Erythroblast (primary cell): ENCODE measurements at regions not wholly inside any gene's neighbourhood (a gene's known extent, or its start where the extent isn't known, plus 50 kb on each side); places are given as distances from the start of the nearest gene placed in this dataset.

Experiments used
- GATA1 ChIP-seq: IDR thresholded peaks from 2 replicates; pipeline ENCODE4 v1.6.1; 2011; ENCODE audit warnings: low read depth, mild to moderate bottlenecking, control low read depth, low read length, moderate library complexity
- POLR2A ChIP-seq: IDR thresholded peaks from 2 replicates; pipeline ENCODE4 v1.6.1; 2011; ENCODE audit warnings: mild to moderate bottlenecking, low read length

GRCh38 chr4:123298801-123299200 lies 97.8 kb upstream of the SPRY1 start:
- TF ChIP-seq POLR2A (no peak), GATA1 (no peak)
